NCI-H2227 (cell line): ENCODE measurements at regions not wholly inside any gene's neighbourhood (a gene's known extent, or its start where the extent isn't known, plus 50 kb on each side); places are given as distances from the start of the nearest gene placed in this dataset.

Experiments used
- DNase-seq: peaks from one replicate; lab custom pipeline; 2025; ENCODE audit not compliant: unreplicated experiment; lab: John Stamatoyannopoulos, UW

DNA sequence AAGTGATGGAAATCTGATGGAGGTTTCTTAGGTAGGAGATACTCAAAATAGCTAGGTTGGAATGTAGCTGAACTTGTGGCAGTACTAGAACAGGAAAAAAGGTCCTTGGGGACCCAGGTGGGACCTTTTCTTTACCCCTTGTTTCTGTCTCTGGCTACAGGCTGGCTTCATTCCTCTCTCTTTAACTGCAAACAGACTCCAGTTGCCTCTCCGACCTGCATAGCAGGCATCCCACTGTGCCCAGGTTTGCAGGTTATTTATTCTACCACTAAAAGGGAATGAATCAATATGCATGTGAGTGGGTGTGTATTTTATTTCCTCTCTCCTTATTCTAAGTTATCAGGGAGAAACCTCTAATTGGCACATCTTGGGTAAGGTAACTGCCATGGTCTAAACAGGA, 758.1 kb downstream of the MED13L start:
- no peak for DNase-seq

DNA sequence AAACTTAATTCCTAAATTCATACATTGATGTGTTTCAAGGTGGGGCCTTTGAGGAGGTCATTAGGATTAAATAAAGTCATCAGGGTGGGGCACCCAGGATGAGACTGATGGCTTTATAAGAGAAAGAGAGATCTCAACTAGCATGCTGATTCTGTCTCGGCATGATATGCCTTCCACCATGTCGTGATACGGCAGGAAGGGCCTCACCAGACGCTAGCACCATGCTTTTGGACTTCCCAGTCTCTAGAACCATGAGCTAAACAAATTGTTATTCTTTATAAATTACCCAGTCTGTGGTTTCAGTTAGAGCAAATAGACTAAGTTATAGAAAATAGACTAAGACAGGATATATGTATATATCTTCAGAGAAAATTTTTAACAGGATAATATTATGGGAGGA, 759.6 kb downstream of the MED13L start:
- DNase-seq = no peak

GRCh38 chr12:115511986-115512711, 765.3 kb downstream of the MED13L start:
- DNase-seq = no peak

GRCh38 chr12:115511305-115511704, 766.2 kb downstream of the MED13L start:
- no peak for DNase-seq

DNA sequence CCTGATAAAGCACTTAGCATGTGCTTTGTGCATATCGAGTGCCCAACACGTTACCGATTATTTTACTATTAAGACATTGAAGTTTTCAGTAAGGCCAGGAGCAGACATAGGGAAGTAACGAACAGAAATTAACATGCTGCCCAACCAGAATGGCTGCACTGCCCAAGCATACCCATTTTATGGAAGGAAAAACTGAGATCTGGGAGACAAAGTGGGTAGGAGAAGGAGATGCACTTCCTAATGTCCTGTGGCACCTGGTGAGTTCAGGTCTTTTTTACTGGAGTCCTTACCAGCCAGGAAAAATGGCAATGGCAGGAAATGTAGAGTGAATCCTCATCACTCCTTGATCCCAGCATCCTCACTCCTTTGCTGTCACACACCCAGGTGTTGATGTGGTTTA, 768.5 kb downstream of the MED13L start:
- DNase-seq = no peak

DNA sequence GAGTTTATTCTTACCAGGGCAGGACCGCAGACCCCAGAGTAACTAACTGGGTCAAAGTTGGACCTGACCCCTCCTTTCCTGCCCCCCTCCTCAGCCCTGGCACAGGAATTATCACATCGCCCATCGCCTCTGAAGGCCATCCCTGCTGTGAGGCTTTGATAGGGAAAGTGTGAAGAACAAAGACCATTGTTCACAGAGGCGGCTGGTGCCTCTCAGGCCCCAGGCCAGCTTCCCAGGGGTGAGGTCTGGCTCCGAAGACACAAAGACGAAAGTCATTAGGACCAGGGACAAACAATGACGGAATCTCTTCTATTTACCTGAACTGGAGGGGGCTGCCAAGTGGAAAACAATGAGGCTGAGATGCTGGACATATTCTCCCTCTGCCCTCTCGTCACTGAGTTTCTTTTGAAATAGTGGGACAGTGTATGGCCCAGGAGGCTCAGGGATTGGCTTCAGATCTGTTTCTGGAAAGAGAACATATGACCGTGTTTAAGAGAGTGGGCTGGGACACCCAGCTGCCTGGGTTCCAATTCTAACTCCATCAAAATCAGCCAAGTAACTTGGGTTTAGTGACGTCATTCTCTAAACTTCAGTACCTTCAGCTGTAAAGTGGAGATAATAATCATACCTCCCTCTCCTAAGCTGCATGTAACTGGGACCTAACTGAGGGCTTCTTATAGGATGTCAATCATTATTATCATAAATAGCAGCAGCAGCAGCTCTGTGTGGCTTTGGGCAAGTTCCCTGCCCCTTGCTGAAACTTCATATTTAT, 769.4 kb downstream of the MED13L start:
- no peak for DNase-seq

DNA sequence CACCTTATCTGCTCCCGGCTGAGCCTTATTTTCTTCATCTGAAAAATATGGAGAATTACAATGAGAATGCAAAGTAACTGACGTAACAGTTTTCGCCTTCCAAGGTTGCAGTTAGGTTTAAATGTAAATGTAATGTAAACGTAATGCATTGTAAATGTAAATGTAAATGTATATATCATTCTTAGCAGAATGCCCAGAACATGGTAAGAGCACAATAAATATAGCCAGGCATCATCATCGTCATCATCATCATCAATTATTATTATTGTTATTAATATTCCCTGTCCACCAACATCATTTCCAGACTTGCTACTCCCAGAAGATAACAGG, 770.0 kb downstream of the MED13L start:
- no peak for DNase-seq

GRCh38 chr12:115506822-115507559, 770.5 kb downstream of the MED13L start:
- no peak for DNase-seq

DNA sequence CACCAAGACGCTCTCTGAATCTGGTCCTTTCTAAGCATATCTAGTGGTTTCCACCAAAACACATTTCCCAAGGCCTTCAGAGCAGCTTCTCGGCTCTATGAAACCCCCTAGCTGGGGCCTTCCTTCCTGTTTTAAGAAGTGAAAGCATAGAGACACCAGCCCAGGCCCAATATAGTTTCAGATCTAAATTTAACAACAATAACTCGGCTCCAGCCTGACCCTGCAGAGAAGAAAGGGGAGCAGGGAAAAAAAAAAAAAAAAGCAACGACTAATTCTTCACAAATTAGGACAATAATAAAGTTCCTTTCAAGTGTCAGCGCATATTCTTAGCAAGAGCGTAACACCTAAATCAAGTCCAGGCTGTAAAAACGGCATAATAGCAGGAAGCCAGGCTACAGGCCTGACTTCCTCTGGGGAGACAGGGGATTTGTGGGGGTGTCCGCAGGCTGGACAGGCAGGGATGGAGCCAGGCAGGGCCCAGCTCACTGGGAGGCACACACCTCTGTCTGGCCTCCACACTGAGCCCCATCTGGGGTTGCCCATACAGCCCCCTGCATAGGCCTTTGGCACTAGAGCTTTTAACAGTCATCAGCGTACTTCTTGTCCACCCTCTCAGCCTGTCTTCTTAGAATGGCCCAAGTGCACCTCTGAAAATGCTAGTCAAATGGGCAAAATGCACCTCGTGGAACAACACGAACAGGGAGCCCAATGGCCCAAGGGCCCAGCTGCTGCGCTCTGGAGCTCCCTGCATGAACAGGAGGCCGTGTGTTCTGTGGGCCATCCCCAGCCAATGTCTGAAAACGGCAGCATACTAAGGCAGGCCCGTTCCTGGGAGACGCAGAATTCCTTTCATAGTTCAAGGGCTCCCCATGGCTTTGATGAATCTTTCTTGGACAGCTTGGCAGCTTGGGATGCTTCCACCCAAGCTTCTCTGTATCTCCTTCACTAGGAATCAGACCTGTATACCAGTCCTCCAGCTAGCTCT, 772.9 kb downstream of the MED13L start:
- DNase-seq = no peak

DNA sequence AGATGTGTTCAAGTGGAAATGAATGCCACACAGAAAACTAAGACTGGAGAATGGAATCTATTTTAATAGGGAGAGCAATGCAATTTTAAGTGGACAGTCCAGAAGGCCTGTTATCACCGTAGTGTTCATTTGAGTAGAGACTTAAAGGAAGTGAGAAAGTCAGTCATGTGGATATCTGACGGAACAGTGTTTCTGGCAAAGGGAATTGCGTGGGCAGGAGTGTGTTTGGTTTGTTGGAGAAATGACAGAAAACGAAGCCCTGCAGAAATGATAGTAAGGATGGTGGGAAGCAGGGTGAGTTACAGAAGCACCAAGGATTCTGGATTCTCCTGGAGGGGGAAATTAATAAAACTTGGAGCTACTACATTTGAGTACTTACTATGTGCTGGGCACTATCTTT, 776.6 kb downstream of the MED13L start:
- DNase-seq = no peak

DNA sequence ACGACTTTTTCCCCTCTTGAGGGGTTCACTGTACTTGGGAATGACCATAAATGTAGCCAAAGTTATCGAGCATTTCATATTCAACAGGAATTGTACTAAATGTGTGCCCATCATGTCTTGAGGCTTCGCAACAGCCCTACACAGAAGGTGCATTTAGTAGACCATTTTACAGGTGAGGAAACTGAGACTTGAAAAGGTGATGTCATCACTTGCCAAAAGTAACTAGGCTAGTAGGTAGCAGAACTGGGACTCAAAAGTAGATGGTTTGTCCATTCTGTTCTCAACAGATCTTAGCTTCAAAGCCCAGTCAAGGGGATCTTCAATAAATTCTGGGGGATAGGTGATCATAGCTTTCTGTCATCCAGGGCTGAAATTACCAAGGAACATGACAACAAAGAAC, 782.2 kb downstream of the MED13L start:
- DNase-seq = no peak

DNA sequence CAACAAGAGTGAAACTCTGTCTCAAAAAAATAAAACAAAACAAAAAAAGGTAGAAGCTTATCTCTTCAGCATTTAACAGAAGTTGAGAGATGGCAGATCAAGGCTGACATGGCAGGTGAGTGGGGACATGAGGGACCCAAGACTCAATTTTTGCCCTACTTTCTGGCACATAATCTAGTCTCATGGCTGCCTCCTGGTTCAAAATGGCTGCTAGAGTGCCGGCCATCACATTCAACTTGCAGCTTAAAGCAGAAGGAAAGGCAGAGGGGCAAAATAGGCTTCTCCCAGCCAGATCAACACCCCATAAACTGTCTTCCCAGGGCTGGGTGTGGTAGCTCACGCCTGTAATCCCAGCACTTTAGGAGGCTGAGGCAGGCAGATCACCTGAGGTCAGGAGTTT, 784.9 kb downstream of the MED13L start:
- DNase-seq = no peak

GRCh38 chr12:115491511-115492250, 785.8 kb downstream of the MED13L start:
- DNase-seq = no peak

DNA sequence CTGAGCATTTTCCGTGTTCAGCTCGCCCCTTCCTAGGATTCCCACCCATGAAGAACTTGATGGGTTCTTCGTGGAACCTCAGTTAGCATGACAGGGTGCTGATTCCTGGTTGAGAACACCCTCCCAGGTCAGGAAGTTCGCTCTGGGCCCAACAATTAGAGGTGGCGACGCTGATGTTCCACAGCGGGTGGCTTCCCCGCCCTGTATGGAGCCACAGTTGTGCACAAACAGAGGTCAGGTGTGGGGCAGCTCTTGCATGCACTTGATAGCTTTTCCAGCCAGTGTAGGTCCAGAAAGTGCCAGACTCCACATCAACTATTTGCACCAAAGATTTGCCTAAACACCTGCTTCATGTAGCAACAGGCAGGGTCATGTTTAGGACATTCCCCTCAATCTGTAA, 788.2 kb downstream of the MED13L start:
- DNase-seq = no peak

- no peak for DNase-seq
These were observed 791.5 kb downstream of the MED13L start for GRCh38 chr12:115485967-115486366.

GRCh38 chr12:115485503-115485902, 792.0 kb downstream of the MED13L start:
- no peak for DNase-seq

- DNase-seq = no peak
These were observed 794.5 kb downstream of the MED13L start for GRCh38 chr12:115482943-115483342.

DNA sequence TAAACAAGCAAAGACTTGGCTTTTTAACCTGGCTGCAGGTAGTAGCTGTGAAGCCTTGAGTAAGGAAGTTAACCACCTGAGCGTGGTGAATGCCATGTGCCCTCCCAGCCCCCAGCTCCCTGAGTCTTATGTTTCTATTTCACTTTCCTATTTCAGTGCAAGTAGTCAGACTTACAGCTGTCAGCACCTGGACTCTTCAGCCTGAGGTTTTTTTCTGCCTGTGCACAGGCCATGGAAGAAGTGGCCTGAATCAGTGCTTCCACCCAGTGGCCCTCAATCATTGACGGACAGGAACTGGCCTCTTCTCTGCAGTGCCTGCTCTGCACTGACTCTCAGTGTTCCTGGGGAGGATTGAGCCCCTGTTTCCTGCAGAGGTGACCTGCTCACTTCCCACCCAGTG, 796.4 kb downstream of the MED13L start:
- no peak for DNase-seq

- no peak for DNase-seq
These were observed 794.5 kb upstream of the TBX3 start for GRCh38 chr12:115478505-115478904.
